ACC112 (cell line): ENCODE measurements at regions not wholly inside any gene's neighbourhood (a gene's known extent, or its start where the extent isn't known, plus 50 kb on each side); places are given as distances from the start of the nearest gene placed in this dataset.

Source experiments
- H2AFZ ChIP-seq: fragments of 200-600 bp; sonication (generic); one replicate; pipeline ENCODE4 v1.6.0; 2017; ENCODE audit warnings: antibody characterized with exemption, low read length; ENCODE audit not compliant: unreplicated experiment
- H3K27ac ChIP-seq: fragments of 200-600 bp; sonication (generic); 2 replicates; pipeline ENCODE4 v1.5.1; 2014; ENCODE audit warnings: low read depth, mild to moderate bottlenecking, antibody characterized with exemption, low read length, moderate library complexity
- H3K27me3 ChIP-seq: fragments of 200-600 bp; sonication (generic); 2 replicates; pipeline ENCODE4 v1.6.1; 2014; ENCODE audit warnings: mild to moderate bottlenecking, antibody characterized with exemption, low read length, moderate library complexity, mixed read lengths; ENCODE audit not compliant: insufficient read depth
- H3K36me3 ChIP-seq: fragments of 200-600 bp; sonication (generic); 2 replicates; pipeline ENCODE4 v1.6.1; 2016; ENCODE audit warnings: mild to moderate bottlenecking, antibody characterized with exemption, low read length, moderate library complexity, mixed read lengths; ENCODE audit not compliant: insufficient read depth
- H3K4me1 ChIP-seq: fragments of 200-600 bp; sonication (generic); one replicate; pipeline ENCODE4 v1.6.1; 2016; ENCODE audit warnings: low read length, mixed read lengths; ENCODE audit not compliant: insufficient read depth, unreplicated experiment, control insufficient read depth
- H3K4me3 ChIP-seq: fragments of 200-600 bp; sonication (generic); 2 replicates; pipeline ENCODE4 v1.5.1; 2014; ENCODE audit warnings: mild to moderate bottlenecking, low read depth, low read length
- H3K79me2 ChIP-seq: fragments of 200-600 bp; sonication (generic); one replicate; pipeline ENCODE4 v1.6.0; 2016; ENCODE audit warnings: low read length; ENCODE audit not compliant: control insufficient read depth, unreplicated experiment, insufficient read depth

DNA sequence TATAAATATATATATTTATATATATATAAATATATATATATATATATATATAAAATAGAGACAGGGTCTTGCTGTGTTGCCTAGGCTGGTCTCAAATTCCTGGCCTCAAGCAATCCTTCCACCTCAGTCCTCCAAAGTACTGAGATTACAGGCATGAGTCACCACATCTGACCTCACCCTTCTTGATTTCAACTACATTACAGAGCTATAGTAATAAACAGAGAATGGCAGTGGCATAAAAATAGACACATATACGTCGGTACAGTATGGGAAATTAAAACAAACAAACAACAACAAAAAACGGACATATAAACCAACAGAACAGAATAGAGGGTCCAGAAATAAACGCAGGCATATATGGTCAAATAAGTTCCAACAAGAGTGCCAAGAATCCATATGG lies 77.6 kb upstream of the PPP1R3A start:
- Histone ChIP-seq H3K27ac (no peak overlapping the region), H3K4me3 (no peak overlapping the region), H3K4me1 (no peaks in the 10 kb centered on the region), H3K79me2 (no peaks in the 10 kb centered on the region), H3K27me3 (no peaks in the 10 kb centered on the region), H3K36me3 (no peaks in the 10 kb centered on the region), H2AFZ (no peak overlapping the region)

DNA sequence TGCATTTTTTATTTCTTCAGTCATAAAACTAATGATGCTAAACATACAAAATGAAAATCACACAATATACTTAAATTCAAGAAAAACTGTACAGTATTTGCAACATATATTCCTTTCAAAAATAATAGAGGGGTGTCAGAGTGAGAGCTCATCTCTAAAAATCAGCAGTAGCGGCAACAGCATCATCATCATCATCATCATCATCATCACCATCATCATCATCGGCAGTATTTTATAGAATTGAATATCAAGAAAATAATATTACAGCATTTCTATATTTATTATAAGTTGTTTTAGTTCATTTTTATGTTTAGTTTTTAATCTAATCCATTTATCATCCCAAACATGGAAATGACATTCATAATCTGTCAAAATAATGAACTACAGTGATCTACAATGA lies 67.4 kb upstream of the PPP1R3A start:
- H3K27ac ChIP-seq = no peak overlapping the region
- no peak overlapping the region for H3K4me3 ChIP-seq
- no peaks in the 10 kb centered on the region for H3K27me3 ChIP-seq
- no peaks in the 10 kb centered on the region for H3K36me3 ChIP-seq
- H3K79me2 ChIP-seq = no peaks in the 10 kb centered on the region
- no peaks in the 10 kb centered on the region for H3K4me1 ChIP-seq
- H2AFZ ChIP-seq = no peak overlapping the region

DNA sequence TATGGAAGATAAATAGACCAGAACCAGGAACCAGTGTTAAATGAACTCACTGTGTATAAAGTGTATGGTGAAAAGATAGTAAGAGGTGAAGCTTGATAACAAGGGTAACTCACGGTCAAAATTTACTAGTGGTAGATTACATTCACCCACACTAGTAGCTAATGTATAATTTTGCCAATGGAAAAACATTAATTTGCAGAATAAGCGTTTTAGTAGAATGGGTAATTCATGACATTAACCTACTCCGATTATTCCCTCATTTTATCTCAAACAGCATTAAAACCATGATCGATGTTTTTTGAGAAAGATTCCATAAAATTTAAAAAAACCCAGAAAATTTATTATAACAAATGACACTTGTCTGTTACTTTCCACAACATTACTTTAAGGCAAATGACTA lies 57.7 kb upstream of the PPP1R3A start:
- Histone ChIP-seq H2AFZ (no peak overlapping the region), H3K79me2 (no peaks in the 10 kb centered on the region), H3K27ac (no peak overlapping the region), H3K4me1 (no peaks in the 10 kb centered on the region), H3K36me3 (no peaks in the 10 kb centered on the region), H3K4me3 (no peak overlapping the region), H3K27me3 (no peaks in the 10 kb centered on the region)

DNA sequence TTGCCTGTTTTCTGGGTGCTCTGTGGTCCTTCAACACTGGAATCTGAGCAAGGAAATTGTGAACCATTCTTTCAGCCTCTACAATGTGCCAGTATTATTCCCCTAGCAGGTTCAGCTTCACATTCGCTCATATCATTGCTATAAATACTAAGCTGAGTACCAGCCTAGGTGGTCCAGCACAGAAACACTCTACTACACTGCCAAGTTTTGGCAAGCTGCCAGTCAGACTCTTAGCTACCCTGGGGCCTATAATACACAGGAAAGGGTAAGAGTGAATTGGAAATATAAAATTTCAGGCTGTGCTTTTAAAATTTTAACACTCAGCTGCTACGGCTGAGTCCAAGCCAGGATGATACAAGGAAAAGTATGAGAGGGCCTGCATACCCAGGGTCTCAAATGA lies 49.9 kb upstream of the PPP1R3A start:
- no peaks in the 10 kb centered on the region for H3K27me3 ChIP-seq
- H3K27ac ChIP-seq = no peak overlapping the region
- no peaks in the 10 kb centered on the region for H3K4me1 ChIP-seq
- no peak overlapping the region for H2AFZ ChIP-seq
- no peak overlapping the region for H3K4me3 ChIP-seq
- H3K79me2 ChIP-seq = no peaks in the 10 kb centered on the region
- H3K36me3 ChIP-seq = no peaks in the 10 kb centered on the region
